GM12864 (cell line): ENCODE measurements at regions not wholly inside any gene's neighbourhood (a gene's known extent, or its start where the extent isn't known, plus 50 kb on each side); places are given as distances from the start of the nearest gene placed in this dataset.

Experiments used
- DNase-seq: peaks from one replicate; pipeline ENCODE4 v3.0.0-alpha.2; 2011; ENCODE audit warnings: low read depth
- H3K4me3 ChIP-seq: 2 replicates; pipeline ENCODE4 v1.5.1; 2011; ENCODE audit warnings: mild to moderate bottlenecking, low read depth, low read length, control low read depth
- CTCF ChIP-seq: IDR thresholded peaks from 2 replicates; pipeline ENCODE4 v1.5.1; 2011; ENCODE audit warnings: low read depth, mild to moderate bottlenecking, moderate library complexity, low read length, control low read depth, inconsistent platforms; ENCODE audit errors: missing control alignments

DNA sequence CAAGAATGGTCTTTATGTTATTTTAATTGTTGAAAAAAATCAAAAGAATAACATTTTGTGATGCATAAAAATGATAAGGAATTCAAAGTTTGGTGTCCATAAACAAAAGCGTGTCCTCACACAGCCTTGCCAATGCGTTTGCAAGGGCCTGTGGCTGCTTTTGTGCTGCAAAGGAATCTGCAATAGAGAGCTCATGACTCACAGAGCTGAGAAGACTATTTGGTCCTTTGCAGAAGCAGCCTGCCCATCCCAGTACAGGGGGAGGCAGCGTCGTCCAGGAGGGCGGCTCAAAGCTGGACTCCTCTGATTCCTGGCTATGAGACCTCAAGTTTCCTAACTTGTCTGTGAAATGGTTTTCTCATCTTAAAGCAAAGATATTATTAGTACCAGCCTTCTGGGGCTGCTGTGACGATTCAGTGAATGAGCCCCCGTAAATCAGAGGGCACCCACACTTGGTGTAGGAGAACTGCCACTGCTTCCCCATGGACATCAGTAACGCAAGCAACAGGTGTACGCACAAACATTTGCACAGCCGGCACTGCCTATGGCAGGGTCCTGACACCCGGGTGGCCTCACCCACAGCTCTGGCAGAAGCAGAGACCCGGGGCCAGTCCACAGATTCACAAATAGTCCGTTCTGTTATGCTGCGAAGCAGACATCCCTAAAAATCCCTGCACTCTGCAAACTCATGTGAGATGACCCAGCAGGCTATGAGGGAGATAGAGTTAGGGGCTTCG, 70.6 kb upstream of the ASAP2 start:
- TF ChIP-seq CTCF, result no peak
- DNase-seq, result no peak
- no peak overlapping the region for H3K4me3 ChIP-seq

DNA sequence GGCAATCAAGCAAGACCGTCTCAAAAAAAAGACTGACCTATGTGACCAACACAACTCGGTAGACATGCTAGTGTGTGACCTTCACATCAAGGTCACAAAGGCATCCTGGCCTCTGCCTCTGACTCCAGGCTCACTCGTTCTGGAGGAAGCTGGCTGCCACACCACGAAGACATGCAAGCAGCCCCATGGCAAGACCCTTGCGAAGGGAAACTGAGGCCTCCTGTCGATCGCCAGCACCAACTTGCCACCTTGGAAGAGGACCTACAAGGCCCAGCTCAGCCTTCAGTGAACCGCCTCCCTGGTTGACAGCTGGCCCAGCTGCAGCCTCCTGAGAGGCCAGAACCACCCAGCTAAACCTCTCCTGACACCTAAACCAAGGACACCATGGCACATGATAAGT, 79.3 kb upstream of the ASAP2 start:
- no peak for TF ChIP-seq CTCF
- no peak overlapping the region for H3K4me3 ChIP-seq
- DNase-seq, result no peak

- DNase-seq, result no peak
- H3K4me3 ChIP-seq, result no peak overlapping the region
- TF ChIP-seq CTCF, result no peak
Observed at GRCh38 chr2:9126540-9126939, 80.1 kb upstream of the ASAP2 start.

GRCh38 chr2:9124231-9124741, 82.3 kb upstream of the ASAP2 start:
- no peak for DNase-seq
- TF ChIP-seq CTCF, result no peak
- no peak overlapping the region for H3K4me3 ChIP-seq

GRCh38 chr2:9123069-9123468, 83.5 kb upstream of the ASAP2 start:
- no peak for TF ChIP-seq CTCF
- H3K4me3 ChIP-seq, result no peak overlapping the region
- DNase-seq, result no peak

DNA sequence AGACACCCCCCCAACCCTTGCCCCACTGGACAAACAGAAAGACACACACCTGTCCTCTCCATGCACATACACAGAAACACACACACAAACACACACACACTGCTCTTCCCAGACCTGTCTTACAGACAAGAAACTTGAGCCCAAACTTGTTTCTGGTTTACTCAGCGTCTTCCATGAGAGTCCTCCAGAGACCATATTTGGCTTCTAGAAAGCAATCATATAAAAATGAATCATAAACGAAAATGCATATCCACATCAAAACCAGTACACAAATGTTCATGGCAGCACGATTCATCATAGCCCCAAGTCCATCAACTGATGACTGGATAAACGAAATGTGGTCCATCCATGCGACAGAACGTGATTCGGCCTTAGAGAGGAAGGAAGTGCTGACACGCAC, 84.2 kb upstream of the ASAP2 start:
- no peak for DNase-seq
- no peak for TF ChIP-seq CTCF
- no peak overlapping the region for H3K4me3 ChIP-seq

DNA sequence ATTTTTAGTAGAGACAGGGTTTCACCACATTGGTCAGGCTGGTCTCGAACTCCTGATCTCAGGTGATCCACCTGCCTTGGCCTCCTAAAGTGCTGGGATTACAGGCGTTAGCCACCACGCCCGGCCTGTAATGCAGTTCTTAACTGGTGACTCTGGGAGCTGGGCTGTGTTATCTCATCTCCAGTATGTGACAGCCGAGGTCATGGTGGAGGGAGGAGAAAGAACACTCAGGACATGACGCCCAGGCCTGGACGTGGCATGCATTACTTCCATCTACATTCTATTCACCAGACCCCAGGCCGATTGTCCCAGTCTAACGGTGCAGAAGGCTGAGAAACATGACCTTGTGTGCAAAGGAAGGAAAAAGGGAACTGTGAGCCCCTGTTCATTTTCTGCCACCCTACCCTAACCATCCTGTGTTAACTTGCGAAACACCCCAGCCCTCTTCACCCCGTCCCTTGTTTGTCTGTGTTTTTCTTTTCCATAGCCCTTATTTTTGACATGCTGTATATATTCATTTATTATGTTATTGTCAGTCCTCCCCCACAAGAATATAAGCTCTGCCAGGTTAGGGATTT, 88.1 kb upstream of the ASAP2 start:
- DNase-seq, result no peak

More for the DNA sequence above, 88.1 kb upstream of the ASAP2 start:
- no peak for TF ChIP-seq CTCF
- H3K4me3 ChIP-seq, result no peak overlapping the region
